Fibroblast of lung (primary cell): ENCODE measurements at regions not wholly inside any gene's neighbourhood (a gene's known extent, or its start where the extent isn't known, plus 50 kb on each side); places are given as distances from the start of the nearest gene placed in this dataset.

Experiments
- EZH2 ChIP-seq: IDR thresholded peaks from 2 replicates; pipeline ENCODE4 v1.5.1; 2012; ENCODE audit warnings: low read length, control low read depth, mild to moderate bottlenecking; ENCODE audit errors: missing control alignments
- TF ChIP-seq, protein P1 (sequence below), 2 donors: IDR thresholded peaks in 1 of 2; conservative IDR thresholded peaks in 1 of 2; 1 replicate in 1 of 2; 2 replicates in 1 of 2; pipeline ENCODE4 v1.5.1; 2011 to 2012; ENCODE audit warnings: low read length in 2 of 2, control low read depth in 1 of 2, inconsistent platforms in 1 of 2, low read depth in 1 of 2, mild to moderate bottlenecking in 1 of 2

DNA sequence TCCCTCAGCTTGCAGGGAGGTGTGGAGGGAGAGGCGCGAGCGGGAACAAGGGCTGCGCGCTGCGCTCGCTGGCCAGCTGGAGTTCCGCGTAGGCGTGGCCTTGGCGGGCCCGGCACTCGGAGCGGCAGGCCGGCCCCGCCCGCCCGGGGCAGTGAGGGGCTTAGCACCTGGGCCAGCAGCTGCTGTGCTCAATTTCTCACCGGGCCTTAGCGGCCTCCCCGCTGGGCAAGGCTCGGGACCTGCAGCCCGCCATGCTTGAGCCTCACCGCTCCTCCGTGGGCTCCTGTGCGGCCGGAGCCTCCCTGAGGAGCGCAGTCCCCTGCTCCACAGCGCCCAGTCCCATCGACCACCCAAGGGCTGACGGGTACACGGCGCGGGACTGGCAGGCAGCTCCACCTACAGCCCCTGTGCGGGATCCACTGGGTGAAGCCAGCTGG is 1516.4 kb downstream of the EFNA5 start:
- TF ChIP-seq, protein P1, sequence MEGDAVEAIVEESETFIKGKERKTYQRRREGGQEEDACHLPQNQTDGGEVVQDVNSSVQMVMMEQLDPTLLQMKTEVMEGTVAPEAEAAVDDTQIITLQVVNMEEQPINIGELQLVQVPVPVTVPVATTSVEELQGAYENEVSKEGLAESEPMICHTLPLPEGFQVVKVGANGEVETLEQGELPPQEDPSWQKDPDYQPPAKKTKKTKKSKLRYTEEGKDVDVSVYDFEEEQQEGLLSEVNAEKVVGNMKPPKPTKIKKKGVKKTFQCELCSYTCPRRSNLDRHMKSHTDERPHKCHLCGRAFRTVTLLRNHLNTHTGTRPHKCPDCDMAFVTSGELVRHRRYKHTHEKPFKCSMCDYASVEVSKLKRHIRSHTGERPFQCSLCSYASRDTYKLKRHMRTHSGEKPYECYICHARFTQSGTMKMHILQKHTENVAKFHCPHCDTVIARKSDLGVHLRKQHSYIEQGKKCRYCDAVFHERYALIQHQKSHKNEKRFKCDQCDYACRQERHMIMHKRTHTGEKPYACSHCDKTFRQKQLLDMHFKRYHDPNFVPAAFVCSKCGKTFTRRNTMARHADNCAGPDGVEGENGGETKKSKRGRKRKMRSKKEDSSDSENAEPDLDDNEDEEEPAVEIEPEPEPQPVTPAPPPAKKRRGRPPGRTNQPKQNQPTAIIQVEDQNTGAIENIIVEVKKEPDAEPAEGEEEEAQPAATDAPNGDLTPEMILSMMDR (conservative IDR thresholded peaks at IDR 0.05 in 1 of 2, IDR thresholded peaks at IDR 0.05 in 1 of 2; ENCODE audit: low read depth in 1 of 2, low read length in 2 of 2) = no peak
- no peak for TF ChIP-seq EZH2
